Stimulated activated CD8-positive, alpha-beta memory T cell treated with anti-CD3 and anti-CD28 coated beads, Interleukin-7, amount 100 ng/mL, for 48 hours (primary cell): ENCODE measurements at regions not wholly inside any gene's neighbourhood (a gene's known extent, or its start where the extent isn't known, plus 50 kb on each side); places are given as distances from the start of the nearest gene placed in this dataset.

Source experiments
- DNase-seq, 2 donors: peaks; one replicate each; pipeline ENCODE4 v3.0.0-alpha.2; 2020; ENCODE audit warnings: low read depth in 1 of 2; ENCODE audit errors: extremely low read depth in 1 of 2

GRCh38 chr3:117728226-117728625 lies 1018.6 kb downstream of the TUSC7 start:
- no peak for DNase-seq

GRCh38 chr3:117734496-117734895 lies 1024.9 kb downstream of the TUSC7 start:
- DNase-seq, result no peak

- no peak for DNase-seq
These were observed 1026.0 kb downstream of the TUSC7 start for GRCh38 chr3:117735481-117736101.

GRCh38 chr3:117736846-117737245 lies 1027.3 kb downstream of the TUSC7 start:
- no peak for DNase-seq

DNA sequence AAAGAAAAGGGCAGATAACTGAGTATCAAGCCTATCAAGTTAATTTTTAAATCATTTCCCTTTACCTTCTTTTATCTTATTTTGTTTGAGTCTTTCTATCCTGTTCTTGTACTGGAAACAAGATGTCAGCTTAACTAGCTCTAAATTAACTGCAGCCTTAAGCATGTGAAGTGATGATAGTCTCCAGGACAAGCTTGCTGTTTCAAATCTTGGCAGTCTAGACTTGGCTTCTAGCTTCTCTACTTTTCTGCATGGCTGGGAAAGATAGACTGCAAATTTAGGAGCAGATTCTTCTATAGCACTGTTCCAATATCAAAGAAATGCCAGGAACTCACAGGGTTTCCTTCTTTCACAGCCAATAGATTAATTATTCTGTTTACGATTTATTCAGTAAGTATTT lies 1034.4 kb downstream of the TUSC7 start:
- DNase-seq, result no peak

GRCh38 chr3:117744935-117745334 lies 1035.4 kb downstream of the TUSC7 start:
- no peak for DNase-seq

GRCh38 chr3:117745516-117745915 lies 1035.9 kb downstream of the TUSC7 start:
- no peak for DNase-seq

GRCh38 chr3:117746066-117746465 lies 1036.5 kb downstream of the TUSC7 start:
- DNase-seq, result no peak

DNA sequence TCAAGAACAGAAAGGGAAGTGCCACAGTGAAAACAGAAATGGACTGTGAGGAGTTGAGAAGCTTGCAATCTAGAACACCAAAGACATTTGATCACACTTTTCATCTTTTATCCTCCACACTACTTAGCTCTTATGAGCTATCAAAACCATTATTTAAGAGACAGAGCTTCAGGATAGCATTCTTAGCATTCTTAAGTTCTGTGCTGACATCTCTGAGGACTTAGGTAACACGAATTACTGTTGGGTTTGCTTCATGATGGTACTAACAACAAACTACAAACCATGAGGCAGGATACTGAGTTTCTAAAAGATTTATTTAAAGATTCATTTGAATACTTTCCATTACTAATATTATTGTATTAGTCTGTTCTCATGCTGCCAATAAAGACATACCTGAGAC lies 1038.6 kb downstream of the TUSC7 start:
- no peak for DNase-seq

- no peak for DNase-seq
These were observed 1041.2 kb downstream of the TUSC7 start for GRCh38 chr3:117750674-117751269.

DNA sequence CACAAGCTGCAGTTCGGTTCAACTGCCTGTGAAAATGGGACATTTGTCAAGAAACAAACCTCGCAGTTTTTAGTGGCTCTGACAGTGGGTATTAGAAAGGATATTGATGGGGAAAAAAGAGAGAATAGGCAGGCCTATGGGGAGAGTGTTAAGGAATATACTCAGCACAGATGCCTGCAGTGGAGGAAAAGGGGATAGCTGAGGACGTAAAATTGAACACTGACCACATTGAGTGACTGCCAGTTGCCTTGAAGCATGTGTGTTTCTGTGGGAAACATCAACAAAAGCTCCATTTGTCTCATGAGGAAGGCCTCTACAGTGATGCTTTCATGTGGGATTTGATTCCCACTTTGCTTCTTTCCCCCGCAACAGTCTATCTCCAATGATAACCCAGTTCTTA lies 1042.1 kb downstream of the TUSC7 start:
- DNase-seq, result no peak

GRCh38 chr3:117752984-117753717 lies 1043.6 kb downstream of the TUSC7 start:
- DNase-seq, result no peak

GRCh38 chr3:117754058-117754457 lies 1044.5 kb downstream of the TUSC7 start:
- no peak for DNase-seq

- DNase-seq, result no peak
These were observed 1045.3 kb downstream of the TUSC7 start for GRCh38 chr3:117754841-117755240.

GRCh38 chr3:117756563-117756962 lies 1047.0 kb downstream of the TUSC7 start:
- no peak for DNase-seq

DNA sequence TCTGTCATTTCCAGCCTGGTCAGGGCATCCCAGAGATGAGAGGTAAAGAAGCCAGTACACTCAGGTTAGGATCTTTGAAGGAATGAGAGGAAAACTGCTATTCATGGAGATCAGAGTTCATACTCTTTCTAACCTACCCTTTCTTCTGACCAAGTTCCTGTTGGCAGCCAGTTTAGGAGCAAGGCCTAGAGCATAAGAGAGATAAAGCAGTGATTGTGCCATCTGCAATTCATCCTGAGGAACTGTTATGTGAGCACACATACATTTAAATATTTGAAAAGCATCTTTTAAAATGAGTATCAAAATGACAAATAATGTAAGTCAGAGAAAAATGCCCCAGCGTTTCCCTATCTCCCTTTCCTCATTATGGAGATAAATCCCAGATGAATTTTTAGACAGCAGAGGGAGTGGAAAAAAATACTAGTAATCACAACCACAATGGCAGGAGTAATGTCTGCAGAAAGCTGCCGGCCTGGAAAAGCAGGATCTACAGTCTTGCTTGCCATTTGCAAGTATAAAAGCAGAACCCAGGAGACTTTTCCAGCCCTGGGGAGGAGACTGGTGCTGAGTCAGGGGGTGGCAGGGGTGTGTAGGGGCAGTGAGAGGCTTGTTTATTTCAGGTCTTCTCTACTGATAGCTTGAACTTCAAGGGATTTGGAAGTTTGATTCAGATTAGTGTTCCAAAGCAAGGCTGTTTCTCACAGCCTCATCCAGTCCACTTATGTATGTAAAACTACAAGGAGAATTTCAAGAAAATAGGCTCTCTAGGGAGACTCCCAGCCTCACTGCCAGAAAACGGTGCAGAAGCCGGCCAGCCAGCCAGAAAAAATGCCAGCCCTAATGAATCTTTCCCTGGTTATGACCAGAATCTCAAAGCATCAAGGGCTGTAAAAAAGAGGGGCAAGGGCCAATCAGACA lies 1052.4 kb downstream of the TUSC7 start:
- DNase-seq, result no peak

DNA sequence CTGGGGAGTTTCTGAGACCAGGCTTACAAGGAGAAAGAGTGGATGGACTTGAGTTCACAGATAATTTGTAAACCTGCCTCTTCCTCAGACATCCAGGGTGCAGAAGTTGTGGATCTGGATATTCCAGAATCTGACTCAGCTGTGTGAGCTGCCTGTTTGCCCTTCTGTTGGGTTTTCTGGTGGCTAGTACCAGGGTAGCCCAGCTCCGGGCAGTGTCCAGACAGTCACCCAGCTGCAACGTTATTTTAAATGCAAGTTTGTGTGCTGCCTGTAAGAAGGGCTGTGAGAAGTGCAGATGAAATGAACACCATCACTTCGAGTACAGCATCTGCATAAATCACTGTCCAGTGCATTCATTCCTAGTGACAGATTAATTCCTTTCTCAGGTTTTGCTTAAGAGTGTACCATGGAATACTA lies 1053.0 kb downstream of the TUSC7 start:
- no peak for DNase-seq

DNA sequence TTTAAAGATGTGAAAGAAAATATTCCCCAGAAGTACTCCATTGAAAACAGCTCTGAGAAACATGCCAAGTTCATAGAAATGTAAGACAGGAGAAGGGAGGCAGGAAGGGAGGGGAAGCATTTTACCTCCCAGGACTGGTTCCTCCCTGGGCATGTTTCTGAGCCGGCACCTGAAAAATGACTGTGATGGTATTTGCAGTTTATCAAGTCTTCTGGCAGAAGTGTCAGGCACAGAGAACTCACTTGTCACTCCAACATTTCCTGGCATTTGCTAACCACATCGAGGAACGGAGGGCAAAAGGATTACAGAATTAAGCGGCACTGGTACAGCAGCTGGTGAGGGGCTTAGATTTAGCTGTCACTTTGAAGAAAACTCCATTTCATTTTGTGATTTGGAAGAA lies 1054.0 kb downstream of the TUSC7 start:
- no peak for DNase-seq

DNA sequence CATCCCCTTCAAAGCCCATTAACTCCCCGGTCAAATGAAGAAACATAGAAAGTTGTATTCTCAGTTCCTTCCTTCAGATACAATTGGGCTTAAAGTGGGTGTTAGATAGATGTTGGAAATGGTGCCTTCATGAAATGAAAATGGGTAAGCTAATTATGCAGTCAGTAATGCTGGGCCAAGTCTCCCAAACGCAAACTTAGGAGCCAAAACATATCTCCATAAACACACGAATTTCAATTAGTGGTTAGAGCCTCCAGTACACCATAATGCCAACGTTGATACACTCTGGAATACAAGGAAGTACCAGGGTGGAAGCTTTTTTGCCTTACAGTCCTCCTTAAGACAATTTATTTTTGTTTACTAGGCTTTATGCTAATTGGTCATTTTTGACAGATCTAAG lies 1059.0 kb downstream of the TUSC7 start:
- DNase-seq, result no peak

DNA sequence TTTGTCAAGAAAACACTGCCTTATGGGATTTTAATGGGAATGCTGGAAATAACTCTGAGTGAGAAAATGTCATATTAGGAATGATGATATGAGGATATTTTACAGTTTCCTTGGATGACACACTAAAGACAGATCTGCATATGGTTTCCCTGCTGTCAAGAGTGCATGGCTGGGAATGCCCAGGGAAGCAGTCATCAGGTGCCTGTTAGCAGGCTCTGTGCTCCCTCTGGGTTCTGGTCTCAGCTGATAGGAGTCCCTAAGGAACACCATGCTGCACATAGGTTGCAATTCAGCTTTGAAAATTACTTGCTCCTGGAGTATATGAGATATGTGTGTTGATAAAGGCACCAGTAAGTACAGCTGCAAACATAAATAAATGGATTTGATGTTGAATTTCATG lies 1064.6 kb downstream of the TUSC7 start:
- DNase-seq, result no peak

- no peak for DNase-seq
These were observed 1076.8 kb downstream of the TUSC7 start for GRCh38 chr3:117786349-117786748.
